GM18520 (cell line): ENCODE measurements at regions not wholly inside any gene's neighbourhood (a gene's known extent, or its start where the extent isn't known, plus 50 kb on each side); places are given as distances from the start of the nearest gene placed in this dataset.

Experiments used
- ATAC-seq: cut with Tn5 transposase; IDR thresholded peaks from one replicate; pipeline ENCODE4 v1.9.1; 2021; ENCODE audit not compliant: unreplicated experiment

DNA sequence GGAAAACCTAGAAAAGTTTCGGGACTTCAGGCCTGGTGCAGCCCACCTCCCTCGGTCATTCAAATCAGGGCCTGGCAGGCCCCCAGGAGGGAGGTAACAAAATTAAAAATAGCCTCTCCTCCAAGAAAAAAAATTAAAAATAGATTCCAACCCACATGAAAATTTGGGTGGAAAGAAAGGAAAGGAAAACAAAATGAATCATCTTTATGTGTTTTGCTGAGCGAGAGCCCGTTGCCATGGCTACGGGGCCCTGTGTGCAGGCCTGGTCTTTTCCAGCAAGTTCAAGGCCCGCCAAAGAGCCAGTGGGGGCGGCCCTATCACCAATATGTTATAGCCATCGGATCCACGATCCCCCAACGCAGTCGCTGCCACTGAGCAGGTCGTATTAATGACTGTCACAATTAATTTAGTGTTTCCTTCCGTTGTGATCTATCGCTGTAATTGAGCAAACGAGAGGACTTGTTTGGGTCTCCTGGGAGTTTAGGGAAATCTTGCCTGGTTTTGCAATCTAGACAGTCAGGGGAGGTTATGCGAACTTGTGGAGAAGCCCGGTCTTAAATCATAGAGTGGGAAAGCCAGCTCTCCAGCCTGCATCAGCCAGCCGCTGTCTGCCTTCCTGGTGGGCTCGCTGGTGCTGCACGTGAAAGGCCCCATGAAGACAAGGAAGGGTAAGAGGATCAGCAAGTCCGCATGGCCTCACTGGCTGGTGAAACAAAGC is 452.4 kb downstream of the BCOR start:
- no peak for ATAC-seq

DNA sequence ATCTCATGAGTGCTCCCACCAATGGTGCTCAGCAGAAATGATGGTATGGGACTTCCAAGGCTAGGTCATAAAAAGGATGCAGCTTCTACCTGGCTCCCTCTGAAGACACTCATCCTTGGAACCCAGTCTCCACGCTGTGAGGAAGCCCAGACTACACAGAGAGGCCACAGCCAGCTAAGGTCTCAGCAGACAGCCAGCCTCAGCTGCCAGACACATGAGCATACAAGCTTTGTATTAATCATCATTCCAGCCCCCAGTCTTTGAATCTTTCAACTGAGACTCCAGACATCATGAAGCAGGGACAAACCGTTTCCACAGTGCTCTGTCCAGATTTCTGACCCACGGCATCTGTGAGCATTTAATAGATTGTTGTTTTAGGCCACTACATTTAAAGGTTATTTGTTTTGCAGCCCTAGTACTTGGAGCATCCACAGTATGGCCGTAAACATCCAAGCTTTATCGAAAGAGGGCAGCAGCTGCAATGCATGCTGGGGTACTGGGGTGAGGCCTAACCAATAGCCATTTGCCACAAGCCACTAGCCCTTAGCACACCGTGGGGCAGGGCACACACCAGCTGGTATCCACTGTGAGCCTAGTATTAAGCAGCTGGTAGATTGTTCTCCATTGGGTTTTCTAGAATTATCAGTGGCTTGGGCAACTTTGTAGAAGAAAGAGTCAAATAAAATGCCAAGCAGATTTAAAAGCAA is 449.1 kb downstream of the BCOR start:
- no peak for ATAC-seq

DNA sequence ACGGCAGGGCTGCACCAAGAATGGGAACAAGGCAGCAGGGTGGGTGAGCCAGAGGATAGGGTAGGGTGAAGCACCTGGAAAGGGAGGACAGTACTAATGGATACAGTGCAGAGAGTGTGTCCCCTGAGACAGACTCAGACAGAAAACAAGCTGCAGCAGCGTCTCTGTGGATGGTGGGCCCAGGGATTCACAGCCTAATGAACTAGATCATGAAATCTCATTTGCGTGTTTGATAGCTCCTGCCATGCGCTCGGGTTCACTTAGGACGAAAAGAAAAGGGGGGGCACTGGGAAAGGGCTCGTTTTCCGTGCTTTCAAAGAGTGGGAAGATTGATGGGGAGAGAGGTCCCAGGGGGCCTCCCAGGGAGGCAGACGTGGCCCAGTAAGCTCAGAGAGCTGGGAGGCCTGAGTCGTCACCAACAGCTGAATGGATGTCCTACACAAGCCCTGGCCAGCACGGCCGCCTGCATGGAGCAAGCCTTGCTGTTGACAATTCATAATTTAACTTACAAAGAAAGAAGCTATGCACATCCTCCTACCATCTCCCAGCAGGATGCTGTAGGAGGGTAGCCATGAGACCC is 446.9 kb downstream of the BCOR start:
- no peak for ATAC-seq

- ATAC-seq = no peak
These were observed 445.4 kb downstream of the BCOR start for GRCh38 chrX:39652336-39652735.

GRCh38 chrX:39653691-39654090 is 444.1 kb downstream of the BCOR start:
- no peak for ATAC-seq

GRCh38 chrX:39654183-39654925 is 443.4 kb downstream of the BCOR start:
- no peak for ATAC-seq

DNA sequence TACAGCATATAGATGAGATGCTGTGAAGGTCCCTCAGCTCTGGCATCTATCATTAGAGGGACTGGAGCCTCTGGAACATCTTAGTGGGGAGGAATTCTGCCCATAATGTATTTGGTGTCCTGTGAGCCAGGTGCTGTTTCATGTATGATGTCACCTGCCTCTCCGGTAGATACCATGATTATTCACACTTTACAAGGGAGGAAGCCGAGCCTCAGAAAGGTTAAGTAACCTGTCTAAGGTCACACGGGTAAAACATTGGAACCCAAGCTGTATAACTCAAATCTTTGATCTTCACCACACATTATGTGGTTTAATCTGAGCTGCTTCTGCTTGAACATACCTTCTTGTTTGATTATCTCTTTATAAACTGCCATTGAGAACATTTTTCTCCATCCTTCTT is 442.8 kb downstream of the BCOR start:
- no peak for ATAC-seq

- ATAC-seq = no peak
These were observed 436.4 kb downstream of the BCOR start for GRCh38 chrX:39661116-39661907.

- no peak for ATAC-seq
These were observed 431.8 kb downstream of the BCOR start for GRCh38 chrX:39665830-39666518.

- no peak for ATAC-seq
These were observed 430.6 kb downstream of the BCOR start for GRCh38 chrX:39667191-39667590.

GRCh38 chrX:39667736-39668482 is 429.8 kb downstream of the BCOR start:
- ATAC-seq = no peak

GRCh38 chrX:39669668-39670067 is 428.1 kb downstream of the BCOR start:
- ATAC-seq = no peak

GRCh38 chrX:39670281-39670680 is 427.5 kb downstream of the BCOR start:
- ATAC-seq = no peak

- no peak for ATAC-seq
These were observed 425.4 kb downstream of the BCOR start for GRCh38 chrX:39672405-39672804.

DNA sequence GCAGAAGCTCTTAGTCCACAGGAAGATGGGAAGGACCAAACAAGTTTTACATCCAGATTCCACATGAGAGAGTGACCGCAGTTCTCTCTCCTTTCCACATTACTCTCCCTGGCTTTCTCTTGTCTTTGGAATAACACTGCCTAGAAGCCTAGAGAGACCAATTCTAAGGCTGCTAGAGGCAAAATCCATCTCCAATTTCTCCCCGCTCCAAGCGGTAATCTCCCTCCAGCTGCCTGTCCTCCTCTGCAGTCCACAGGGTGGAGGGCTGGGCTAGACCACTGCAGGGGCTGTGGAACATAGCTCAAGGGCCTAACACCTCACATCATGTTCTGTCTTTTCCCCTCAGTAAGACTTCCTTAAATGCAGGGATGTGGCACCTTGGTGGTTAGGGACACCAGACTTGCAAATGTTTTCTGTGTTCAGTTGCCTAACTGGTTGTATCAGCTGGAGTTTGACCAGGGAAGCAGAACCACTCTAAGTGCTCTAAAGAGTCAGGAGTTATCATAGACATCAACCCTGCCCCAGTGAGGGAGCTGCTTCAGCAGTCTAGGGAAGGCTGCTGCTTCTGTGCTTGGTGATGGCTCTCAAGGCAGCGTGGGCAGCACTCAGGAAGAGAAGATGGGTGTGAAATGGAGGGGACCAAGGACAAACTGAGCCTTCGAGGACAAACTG is 423.1 kb downstream of the BCOR start:
- ATAC-seq = no peak

DNA sequence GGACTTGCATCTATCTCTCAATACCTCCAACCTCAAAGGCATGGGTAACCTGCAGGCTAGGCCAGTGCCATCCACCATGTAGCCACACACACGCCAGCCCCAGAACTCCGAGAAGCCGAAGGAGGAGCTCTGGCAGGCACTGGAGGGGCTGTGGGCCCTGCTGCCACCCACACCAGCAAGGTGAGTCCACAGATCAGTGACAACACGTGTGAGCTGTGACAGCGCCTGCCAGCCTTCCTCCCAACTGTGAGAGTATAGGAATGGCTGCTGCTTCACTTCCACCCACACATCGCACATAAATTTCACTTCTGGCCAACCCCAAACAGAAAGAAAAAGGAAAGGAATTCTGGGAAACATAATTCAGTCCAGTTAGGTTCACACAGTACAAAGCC is 422.6 kb downstream of the BCOR start:
- no peak for ATAC-seq

DNA sequence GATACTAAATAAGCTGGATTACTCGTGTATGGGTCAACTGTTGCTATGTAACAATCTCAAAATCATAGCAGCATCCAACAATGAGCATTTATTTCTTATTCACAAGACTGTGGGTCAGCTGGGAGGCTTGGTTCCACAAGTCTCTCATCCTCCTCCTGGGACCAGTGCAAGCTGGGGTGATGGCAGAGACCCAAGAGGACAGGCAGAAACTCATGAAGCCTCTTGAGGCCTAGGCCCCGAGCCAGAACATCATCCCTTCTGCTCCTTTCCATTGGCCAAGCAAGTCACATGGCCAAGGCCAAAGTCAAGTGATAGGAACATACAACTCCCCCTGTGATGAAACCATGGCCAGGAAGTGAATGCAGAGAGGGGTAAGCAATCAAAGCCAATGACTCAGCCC is 422.1 kb downstream of the BCOR start:
- no peak for ATAC-seq

DNA sequence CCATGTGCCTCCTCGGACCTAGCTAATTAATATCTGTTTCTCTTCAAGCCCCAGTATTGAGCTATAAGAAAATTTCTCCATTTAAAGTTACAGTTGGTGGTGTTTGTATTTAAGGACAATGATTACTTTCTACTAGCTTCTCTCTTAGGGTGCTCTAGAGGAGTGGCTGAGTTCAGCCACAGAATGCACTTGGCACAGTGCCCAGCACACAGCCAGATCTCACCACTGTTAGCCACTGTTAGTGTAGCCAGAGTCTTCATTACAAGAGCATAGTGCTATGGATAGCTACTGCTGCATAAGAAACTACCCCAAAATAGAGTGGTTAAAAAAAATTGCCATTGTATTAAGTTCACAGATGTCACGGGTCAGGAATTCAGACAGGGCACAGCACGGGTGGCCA is 421.3 kb downstream of the BCOR start:
- ATAC-seq = no peak

DNA sequence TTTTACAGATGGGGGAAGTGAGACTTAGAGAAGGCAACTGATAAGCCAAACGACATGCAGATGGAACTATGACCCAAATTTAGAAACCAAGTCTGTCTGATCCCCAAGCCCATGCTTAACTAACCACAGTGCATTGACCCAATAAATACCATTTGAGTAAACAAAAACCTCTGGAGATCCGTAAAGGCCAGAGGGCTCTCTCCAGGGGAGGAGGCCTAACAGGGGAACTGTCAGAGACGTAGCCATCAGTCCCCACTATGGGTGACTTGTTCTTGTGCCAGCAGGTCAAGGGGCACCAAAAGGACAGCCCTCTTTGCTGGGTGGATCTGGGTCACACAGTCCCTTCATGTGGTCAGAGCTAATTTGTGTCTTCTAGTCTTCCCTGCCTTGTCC is 420.2 kb downstream of the BCOR start:
- ATAC-seq = no peak
